Endodermal cell (in vitro differentiated cells): ENCODE measurements at regions not wholly inside any gene's neighbourhood (a gene's known extent, or its start where the extent isn't known, plus 50 kb on each side); places are given as distances from the start of the nearest gene placed in this dataset.

Experiments used
- DNase-seq: peaks from one replicate; pipeline ENCODE4 v3.0.0-alpha.2; 2017
- H3K27ac ChIP-seq: 2 replicates; pipeline ENCODE4 v1.5.1; 2013; ENCODE audit warnings: mild to moderate bottlenecking, low read depth, low read length, moderate library complexity
- H3K27me3 ChIP-seq: 2 replicates; pipeline ENCODE4 v1.6.1; 2013; ENCODE audit warnings: mild to moderate bottlenecking, low read length, moderate library complexity; ENCODE audit not compliant: insufficient read depth, control insufficient read depth, poor library complexity, severe bottlenecking
- H3K36me3 ChIP-seq: 2 replicates; pipeline ENCODE4 v1.7.0; 2013; ENCODE audit warnings: mild to moderate bottlenecking, low read length, moderate library complexity; ENCODE audit not compliant: control insufficient read depth, insufficient read depth
- H3K4me1 ChIP-seq: one replicate; pipeline ENCODE4 v1.7.0; 2013; ENCODE audit warnings: low read length; ENCODE audit not compliant: control insufficient read depth, insufficient read depth
- H3K4me3 ChIP-seq: 2 replicates; pipeline ENCODE4 v1.5.1; 2013; ENCODE audit warnings: mild to moderate bottlenecking, low read length, moderate library complexity
- H3K9ac ChIP-seq: 2 replicates; pipeline ENCODE4 v1.6.1; 2013; ENCODE audit warnings: mild to moderate bottlenecking, low read length, moderate library complexity; ENCODE audit not compliant: poor library complexity, severe bottlenecking; ENCODE audit errors: extremely low read depth
- H3K9me3 ChIP-seq: 2 replicates; pipeline ENCODE4 v1.6.1; 2013; ENCODE audit warnings: mild to moderate bottlenecking, low read length, moderate library complexity; ENCODE audit not compliant: control insufficient read depth
- H3K27ac Mint-ChIP-seq: 2 replicates; pipeline ENCODE4 v1.8.0; 2020; ENCODE audit warnings: mixed read lengths
- H3K27me3 Mint-ChIP-seq: 2 replicates; pipeline ENCODE4 v1.8.0; 2021; ENCODE audit warnings: mild to moderate bottlenecking, mixed read lengths; ENCODE audit not compliant: insufficient read depth
- H3K36me3 Mint-ChIP-seq: 2 replicates; pipeline ENCODE4 v1.8.0; 2020; ENCODE audit warnings: low read depth, mixed read lengths
- H3K4me1 Mint-ChIP-seq: 2 replicates; pipeline ENCODE4 v1.8.0; 2020; ENCODE audit warnings: mixed read lengths
- H3K4me3 Mint-ChIP-seq: 2 replicates; pipeline ENCODE4 v1.8.0; 2020; ENCODE audit warnings: mild to moderate bottlenecking, moderate library complexity, mixed read lengths
- H3K9me3 Mint-ChIP-seq: 2 replicates; pipeline ENCODE4 v1.8.0; 2020; ENCODE audit warnings: mild to moderate bottlenecking, mixed read lengths
- WGBS, 2 experiments: methylation state at CpG; one replicate each; pipeline versions ENCODE4 v1.1.5 to v1.1.7; 2013; ENCODE audit warnings: missing lambda C conversion rate in 2 of 2, mixed read lengths in 1 of 2; ENCODE audit not compliant: insufficient coverage in 1 of 2, insufficient read length in 1 of 2; 5-methylcytosine and 5-hydroxymethylcytosine counted together
- TF ChIP-seq, protein P1 (sequence below): fragments of 200-600 bp; sonication (generic); conservative IDR thresholded peaks from 2 replicates; pipeline ENCODE4 v1.5.0; 2021; ENCODE audit warnings: antibody characterized with exemption, mild to moderate bottlenecking

- no peak overlapping the region for H3K9ac ChIP-seq
- 72 to 79% methylated on average over 3 of the region's 3 CpGs for WGBS, 2 experiments
- no peak overlapping the region for H3K27ac ChIP-seq
- H3K27me3 ChIP-seq = no peaks in the 10 kb centered on the region
- no peaks in the 10 kb centered on the region for H3K4me1 ChIP-seq
- H3K9me3 Mint-ChIP-seq = peaks cover 2% of the 10 kb centered on the region
- H3K36me3 ChIP-seq = no peaks in the 10 kb centered on the region
- no peak overlapping the region for H3K27ac Mint-ChIP-seq
- TF ChIP-seq, protein P1, sequence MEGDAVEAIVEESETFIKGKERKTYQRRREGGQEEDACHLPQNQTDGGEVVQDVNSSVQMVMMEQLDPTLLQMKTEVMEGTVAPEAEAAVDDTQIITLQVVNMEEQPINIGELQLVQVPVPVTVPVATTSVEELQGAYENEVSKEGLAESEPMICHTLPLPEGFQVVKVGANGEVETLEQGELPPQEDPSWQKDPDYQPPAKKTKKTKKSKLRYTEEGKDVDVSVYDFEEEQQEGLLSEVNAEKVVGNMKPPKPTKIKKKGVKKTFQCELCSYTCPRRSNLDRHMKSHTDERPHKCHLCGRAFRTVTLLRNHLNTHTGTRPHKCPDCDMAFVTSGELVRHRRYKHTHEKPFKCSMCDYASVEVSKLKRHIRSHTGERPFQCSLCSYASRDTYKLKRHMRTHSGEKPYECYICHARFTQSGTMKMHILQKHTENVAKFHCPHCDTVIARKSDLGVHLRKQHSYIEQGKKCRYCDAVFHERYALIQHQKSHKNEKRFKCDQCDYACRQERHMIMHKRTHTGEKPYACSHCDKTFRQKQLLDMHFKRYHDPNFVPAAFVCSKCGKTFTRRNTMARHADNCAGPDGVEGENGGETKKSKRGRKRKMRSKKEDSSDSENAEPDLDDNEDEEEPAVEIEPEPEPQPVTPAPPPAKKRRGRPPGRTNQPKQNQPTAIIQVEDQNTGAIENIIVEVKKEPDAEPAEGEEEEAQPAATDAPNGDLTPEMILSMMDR = no peak
- H3K4me3 Mint-ChIP-seq = no peak overlapping the region
- no peaks in the 10 kb centered on the region for H3K4me1 Mint-ChIP-seq
- no peak for DNase-seq
- H3K36me3 Mint-ChIP-seq = no peaks in the 10 kb centered on the region
- no peaks in the 10 kb centered on the region for H3K9me3 ChIP-seq
- no peak overlapping the region for H3K4me3 ChIP-seq
- no peaks in the 10 kb centered on the region for H3K27me3 Mint-ChIP-seq
These were observed 536.3 kb downstream of the TLE4 start for GRCh38 chr9:80107931-80108660.

- Histone ChIP-seq H3K27me3 (no peaks in the 10 kb centered on the region), H3K9ac (no peak overlapping the region), H3K36me3 (no peaks in the 10 kb centered on the region), H3K4me3 (no peak overlapping the region), H3K4me1 (no peaks in the 10 kb centered on the region), H3K27ac (no peak overlapping the region), H3K9me3 (no peaks in the 10 kb centered on the region)
- Mint-ChIP-seq H3K4me3 (no peak overlapping the region), H3K9me3 (no peaks in the 10 kb centered on the region), H3K27me3 (no peaks in the 10 kb centered on the region), H3K36me3 (no peaks in the 10 kb centered on the region), H3K27ac (no peak overlapping the region), H3K4me1 (no peaks in the 10 kb centered on the region)
- no peak for DNase-seq
- 89 to 92% methylated on average over 3 to 4 of the region's 4 CpGs for whole genome bisulfite sequencing, 2 experiments
- TF ChIP-seq, protein P1 = no peak
These were observed 525.7 kb downstream of the TLE4 start for GRCh38 chr9:80097476-80097875.

DNA sequence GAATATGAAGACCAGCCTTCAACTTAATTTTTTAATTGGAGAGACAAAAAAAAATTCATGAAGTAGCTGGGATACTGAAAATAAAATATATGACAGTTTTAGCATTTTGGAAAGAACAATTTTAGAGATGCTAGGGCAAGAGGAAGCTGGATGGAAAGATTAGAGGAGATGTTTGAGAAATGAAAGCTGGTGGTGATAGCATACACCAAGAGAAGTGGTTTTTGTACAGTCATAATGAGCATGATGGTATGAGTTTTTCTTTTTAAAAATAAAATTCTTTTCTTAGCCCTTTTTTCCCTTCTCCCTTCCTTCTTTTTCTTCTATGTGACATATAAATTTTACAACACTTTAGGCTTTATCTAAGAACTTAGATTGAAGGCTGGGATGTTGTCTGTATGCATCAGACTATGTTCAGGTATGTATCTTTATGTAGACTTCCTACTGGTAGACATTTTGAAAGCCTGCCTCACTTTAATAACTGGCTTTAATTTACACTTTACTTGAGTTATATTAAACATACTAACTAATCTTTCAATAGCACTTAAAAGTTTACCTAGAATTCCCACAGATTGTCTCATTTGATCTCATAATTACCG, 522.5 kb downstream of the TLE4 start:
- no peaks in the 10 kb centered on the region for H3K4me1 Mint-ChIP-seq
- H3K9me3 Mint-ChIP-seq = no peaks in the 10 kb centered on the region
- WGBS, 2 experiments = 82% methylated on average over 1 of the region's 1 CpG; no CpG with 5 or more reads in 1 of the 2 experiments
- no peaks in the 10 kb centered on the region for H3K4me1 ChIP-seq
- no peaks in the 10 kb centered on the region for H3K27me3 Mint-ChIP-seq
- TF ChIP-seq, protein P1 = no peak
- no peak overlapping the region for H3K9ac ChIP-seq
- no peak overlapping the region for H3K4me3 ChIP-seq
- no peaks in the 10 kb centered on the region for H3K36me3 ChIP-seq
- H3K27ac ChIP-seq = no peak overlapping the region
- H3K36me3 Mint-ChIP-seq = no peaks in the 10 kb centered on the region
- H3K9me3 ChIP-seq = no peaks in the 10 kb centered on the region
- no peak overlapping the region for H3K27ac Mint-ChIP-seq
- H3K27me3 ChIP-seq = no peaks in the 10 kb centered on the region
- no peak overlapping the region for H3K4me3 Mint-ChIP-seq
- no peak for DNase-seq
